ENCODE measurements at regions not wholly inside any gene's neighbourhood (a gene's known extent, or its start where the extent isn't known, plus 50 kb on each side); places are given as distances from the start of the nearest gene placed in this dataset.

GRCh38 chr10:9895453-9895852, 1122.2 kb upstream of the CELF2 start:
- TF ChIP-seq YY1 (IDR thresholded peaks at IDR 0.05; ENCODE audit: low read depth): no peak
- no peak for TF ChIP-seq USF1 (IDR thresholded peaks at IDR 0.05)
- TF ChIP-seq TEAD4 (IDR thresholded peaks at IDR 0.05): no peak
- TF ChIP-seq TAF1 (IDR thresholded peaks at IDR 0.05; ENCODE audit: low read depth): no peak
- no peak for TF ChIP-seq RAD21 (IDR thresholded peaks at IDR 0.05; ENCODE audit: low read depth)
- TF ChIP-seq MAX (IDR thresholded peaks at IDR 0.05): no peak
- no peak for TF ChIP-seq ZBTB7A (IDR thresholded peaks at IDR 0.05; ENCODE audit: low read depth)
- TF ChIP-seq CREB1 (IDR thresholded peaks at IDR 0.05; ENCODE audit: low read depth): no peak
- TF ChIP-seq REST (IDR thresholded peaks at IDR 0.05; ENCODE audit: low read depth): no peak
- TF ChIP-seq TCF12 (IDR thresholded peaks at IDR 0.05; ENCODE audit: low read depth): no peak
- no peak for TF ChIP-seq NFIC (IDR thresholded peaks at IDR 0.05)

GRCh38 chr10:9895981-9896380, 1121.7 kb upstream of the CELF2 start:
- TF ChIP-seq EP300 (IDR thresholded peaks at IDR 0.05; ENCODE audit: borderline replicate concordance) (no peak), RAD21 (IDR thresholded peaks at IDR 0.05; ENCODE audit: low read depth) (no peak), CEBPB (IDR thresholded peaks at IDR 0.05) (no peak), YY1 (IDR thresholded peaks at IDR 0.05; ENCODE audit: low read depth) (no peak)

- TF ChIP-seq YY1 (IDR thresholded peaks at IDR 0.05; ENCODE audit: low read depth) (no peak), TCF12 (IDR thresholded peaks at IDR 0.05; ENCODE audit: low read depth) (no peak)
These were observed 1118.9 kb upstream of the CELF2 start for GRCh38 chr10:9898633-9899395.

- TF ChIP-seq CREB1 (IDR thresholded peaks at IDR 0.05; ENCODE audit: low read depth) (no peak), ZBTB7A (IDR thresholded peaks at IDR 0.05; ENCODE audit: low read depth) (no peak), REST (IDR thresholded peaks at IDR 0.05; ENCODE audit: low read depth) (no peak), TCF12 (IDR thresholded peaks at IDR 0.05; ENCODE audit: low read depth) (no peak), RAD21 (IDR thresholded peaks at IDR 0.05; ENCODE audit: low read depth) (no peak), EGR1 (IDR thresholded peaks at IDR 0.05) (no peak), CEBPB (IDR thresholded peaks at IDR 0.05) (no peak), TEAD4 (IDR thresholded peaks at IDR 0.05) (no peak), NFIC (IDR thresholded peaks at IDR 0.05) (no peak), TAF1 (IDR thresholded peaks at IDR 0.05; ENCODE audit: low read depth) (no peak), MAX (IDR thresholded peaks at IDR 0.05) (no peak), EP300 (IDR thresholded peaks at IDR 0.05; ENCODE audit: borderline replicate concordance) (no peak), YY1 (IDR thresholded peaks at IDR 0.05; ENCODE audit: low read depth) (no peak)
These were observed 1116.9 kb upstream of the CELF2 start for GRCh38 chr10:9900751-9901150.

GRCh38 chr10:9901971-9902370, 1115.7 kb upstream of the CELF2 start:
- TF ChIP-seq RAD21 (IDR thresholded peaks at IDR 0.05; ENCODE audit: low read depth) (no peak), TCF12 (IDR thresholded peaks at IDR 0.05; ENCODE audit: low read depth) (no peak), TEAD4 (IDR thresholded peaks at IDR 0.05) (no peak), FOXM1 (IDR thresholded peaks at IDR 0.05; ENCODE audit: borderline replicate concordance, low read depth) (no peak), EGR1 (IDR thresholded peaks at IDR 0.05) (no peak), CEBPB (IDR thresholded peaks at IDR 0.05) (no peak)

- TF ChIP-seq USF1 (IDR thresholded peaks at IDR 0.05) (no peak), NFIC (IDR thresholded peaks at IDR 0.05) (no peak), FOXM1 (IDR thresholded peaks at IDR 0.05; ENCODE audit: borderline replicate concordance, low read depth) (no peak), MAX (IDR thresholded peaks at IDR 0.05) (no peak), RAD21 (IDR thresholded peaks at IDR 0.05; ENCODE audit: low read depth) (no peak), ZBTB7A (IDR thresholded peaks at IDR 0.05; ENCODE audit: low read depth) (no peak), CEBPB (IDR thresholded peaks at IDR 0.05) (no peak), TCF12 (IDR thresholded peaks at IDR 0.05; ENCODE audit: low read depth) (no peak), EGR1 (IDR thresholded peaks at IDR 0.05) (no peak), TEAD4 (IDR thresholded peaks at IDR 0.05) (no peak), EP300 (IDR thresholded peaks at IDR 0.05; ENCODE audit: borderline replicate concordance) (no peak), REST (IDR thresholded peaks at IDR 0.05; ENCODE audit: low read depth) (no peak), TAF1 (IDR thresholded peaks at IDR 0.05; ENCODE audit: low read depth) (no peak), CREB1 (IDR thresholded peaks at IDR 0.05; ENCODE audit: low read depth) (no peak), YY1 (IDR thresholded peaks at IDR 0.05; ENCODE audit: low read depth) (no peak)
These were observed 1107.2 kb upstream of the CELF2 start for GRCh38 chr10:9910446-9910845.
